DND-41 (cell line): ENCODE measurements at regions not wholly inside any gene's neighbourhood (a gene's known extent, or its start where the extent isn't known, plus 50 kb on each side); places are given as distances from the start of the nearest gene placed in this dataset.

Source experiments
- ATAC-seq: fragments of 200-7000 bp; cut with Tn5 transposase; 3 replicates; pipeline ENCODE4 v1.9.1; 2021; ENCODE audit warnings: low read depth; ENCODE audit not compliant: insufficient read depth
- DNase-seq: peaks from one replicate; pipeline ENCODE4 v3.0.0-alpha.2; 2020
- H2AFZ ChIP-seq: 2 replicates; pipeline ENCODE4 v1.6.0; 2012; ENCODE audit warnings: low read depth, low read length
- H3K27ac ChIP-seq: 2 replicates; pipeline ENCODE4 v1.5.1; 2012; ENCODE audit warnings: low read length, inconsistent platforms
- H3K27me3 ChIP-seq: fragments of 200-600 bp; sonication (generic); 2 replicates; pipeline ENCODE4 v1.6.0; 2012; ENCODE audit warnings: low read length, mild to moderate bottlenecking, inconsistent platforms; ENCODE audit not compliant: insufficient read depth, poor library complexity
- H3K36me3 ChIP-seq: 2 replicates; pipeline ENCODE4 v1.5.1; 2012; ENCODE audit warnings: low read length, inconsistent platforms; ENCODE audit not compliant: insufficient read depth
- H3K4me1 ChIP-seq: 2 replicates; pipeline ENCODE4 v1.5.1; 2012; ENCODE audit warnings: mild to moderate bottlenecking, low read length; ENCODE audit not compliant: insufficient read depth
- H3K4me2 ChIP-seq: 2 replicates; pipeline ENCODE4 v1.6.0; 2012; ENCODE audit warnings: mild to moderate bottlenecking, moderate library complexity, low read length, inconsistent platforms; ENCODE audit not compliant: insufficient read depth
- H3K4me3 ChIP-seq, 2 experiments: fragments of 200-600 bp in 1 of 2; shearing (Covaris generic) in 1 of 2; 2 replicates each; pipeline ENCODE4 v1.5.1; 2012 to 2016; ENCODE audit warnings: inconsistent platforms in 2 of 2, low read length in 2 of 2, mild to moderate bottlenecking in 2 of 2, low read depth in 1 of 2, moderate library complexity in 1 of 2
- H3K79me2 ChIP-seq: 2 replicates; pipeline ENCODE4 v1.6.0; 2012; ENCODE audit warnings: low read length, inconsistent platforms; ENCODE audit not compliant: insufficient read depth
- H3K9ac ChIP-seq: 2 replicates; pipeline ENCODE4 v1.6.0; 2012; ENCODE audit warnings: low read depth, mild to moderate bottlenecking, inconsistent platforms, low read length, moderate library complexity
- H3K9me3 ChIP-seq: 2 replicates; pipeline ENCODE4 v1.5.1; 2012; ENCODE audit warnings: low read length, moderate library complexity, mild to moderate bottlenecking, inconsistent platforms; ENCODE audit not compliant: insufficient read depth, severe bottlenecking
- H4K20me1 ChIP-seq: 2 replicates; pipeline ENCODE4 v1.6.0; 2012; ENCODE audit warnings: low read length; ENCODE audit not compliant: insufficient read depth
- EZH2 ChIP-seq: IDR thresholded peaks from 3 replicates; pipeline ENCODE4 v1.6.1; 2012; ENCODE audit warnings: borderline replicate concordance, low read depth, mild to moderate bottlenecking, moderate library complexity, low read length, inconsistent platforms; ENCODE audit not compliant: severe bottlenecking
- TF ChIP-seq, protein P1 (sequence below): IDR thresholded peaks from 2 replicates; pipeline ENCODE4 v1.5.1; 2012; ENCODE audit warnings: borderline replicate concordance, low read length, moderate library complexity, mild to moderate bottlenecking; ENCODE audit not compliant: poor library complexity, severe bottlenecking; ENCODE audit errors: extremely low read depth

DNA sequence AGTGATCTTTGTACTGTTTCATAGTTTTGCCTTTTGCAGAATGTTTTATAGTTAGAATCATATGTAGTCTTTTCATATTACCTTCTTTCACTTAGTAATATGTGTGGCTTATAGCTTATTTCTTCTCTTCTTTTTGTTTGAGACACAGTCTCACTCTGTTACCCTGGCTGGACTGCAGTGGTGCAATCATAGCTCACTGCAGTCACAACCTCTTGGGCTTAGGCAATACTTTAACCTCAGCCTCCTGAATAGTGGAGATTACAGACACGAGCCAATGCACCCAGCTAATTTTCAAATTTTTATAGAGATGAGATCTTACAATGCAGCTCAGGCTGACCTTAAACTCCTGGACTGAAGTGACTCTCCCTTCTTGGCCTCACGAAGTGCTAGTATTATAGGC lies 435.4 kb upstream of the HSFY2 start:
- TF ChIP-seq EZH2, result no peak
- Histone ChIP-seq H2AFZ (no peak overlapping the region), H3K27ac (no peak overlapping the region), H3K4me1 (no peaks in the 10 kb centered on the region), H3K27me3 (no peaks in the 10 kb centered on the region), H3K4me3 (no peak overlapping the region), H3K9ac (no peak overlapping the region), H3K79me2 (no peaks in the 10 kb centered on the region), H3K4me2 (no peak overlapping the region), H3K36me3 (no peaks in the 10 kb centered on the region), H4K20me1 (no peaks in the 10 kb centered on the region), H3K9me3 (no peaks in the 10 kb centered on the region)
- DNase-seq (no peak), ATAC-seq (no peak)

DNA sequence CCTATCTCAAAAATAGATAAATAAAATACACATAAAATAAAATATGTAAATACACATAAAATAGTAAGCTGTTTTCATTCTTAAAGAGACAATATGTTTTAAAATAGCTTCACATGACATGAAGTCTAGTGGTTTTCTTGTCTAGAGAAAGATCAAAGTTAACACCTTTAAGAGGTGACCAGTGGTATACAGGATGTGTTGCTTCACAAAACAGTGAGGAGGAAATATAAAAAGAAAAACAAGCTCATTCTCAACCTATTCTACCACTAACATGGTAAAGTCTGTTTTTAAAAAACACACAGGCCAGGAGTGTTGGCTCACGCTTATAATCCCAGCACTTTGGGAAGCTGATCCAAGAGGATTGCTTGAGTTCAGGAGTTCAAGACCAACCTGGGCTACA lies 433.5 kb upstream of the HSFY2 start:
- Histone ChIP-seq H3K4me1 (no peaks in the 10 kb centered on the region), H3K4me3 (no peak overlapping the region), H3K27ac (no peak overlapping the region), H3K79me2 (no peaks in the 10 kb centered on the region), H3K27me3 (no peaks in the 10 kb centered on the region), H3K4me2 (no peak overlapping the region), H3K36me3 (no peaks in the 10 kb centered on the region), H2AFZ (no peak overlapping the region), H3K9me3 (no peaks in the 10 kb centered on the region), H4K20me1 (no peaks in the 10 kb centered on the region), H3K9ac (no peak overlapping the region)
- ATAC-seq, result no peak
- TF ChIP-seq, protein P1, sequence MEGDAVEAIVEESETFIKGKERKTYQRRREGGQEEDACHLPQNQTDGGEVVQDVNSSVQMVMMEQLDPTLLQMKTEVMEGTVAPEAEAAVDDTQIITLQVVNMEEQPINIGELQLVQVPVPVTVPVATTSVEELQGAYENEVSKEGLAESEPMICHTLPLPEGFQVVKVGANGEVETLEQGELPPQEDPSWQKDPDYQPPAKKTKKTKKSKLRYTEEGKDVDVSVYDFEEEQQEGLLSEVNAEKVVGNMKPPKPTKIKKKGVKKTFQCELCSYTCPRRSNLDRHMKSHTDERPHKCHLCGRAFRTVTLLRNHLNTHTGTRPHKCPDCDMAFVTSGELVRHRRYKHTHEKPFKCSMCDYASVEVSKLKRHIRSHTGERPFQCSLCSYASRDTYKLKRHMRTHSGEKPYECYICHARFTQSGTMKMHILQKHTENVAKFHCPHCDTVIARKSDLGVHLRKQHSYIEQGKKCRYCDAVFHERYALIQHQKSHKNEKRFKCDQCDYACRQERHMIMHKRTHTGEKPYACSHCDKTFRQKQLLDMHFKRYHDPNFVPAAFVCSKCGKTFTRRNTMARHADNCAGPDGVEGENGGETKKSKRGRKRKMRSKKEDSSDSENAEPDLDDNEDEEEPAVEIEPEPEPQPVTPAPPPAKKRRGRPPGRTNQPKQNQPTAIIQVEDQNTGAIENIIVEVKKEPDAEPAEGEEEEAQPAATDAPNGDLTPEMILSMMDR, result no peak
- no peak for TF ChIP-seq EZH2
- no peak for DNase-seq

DNA sequence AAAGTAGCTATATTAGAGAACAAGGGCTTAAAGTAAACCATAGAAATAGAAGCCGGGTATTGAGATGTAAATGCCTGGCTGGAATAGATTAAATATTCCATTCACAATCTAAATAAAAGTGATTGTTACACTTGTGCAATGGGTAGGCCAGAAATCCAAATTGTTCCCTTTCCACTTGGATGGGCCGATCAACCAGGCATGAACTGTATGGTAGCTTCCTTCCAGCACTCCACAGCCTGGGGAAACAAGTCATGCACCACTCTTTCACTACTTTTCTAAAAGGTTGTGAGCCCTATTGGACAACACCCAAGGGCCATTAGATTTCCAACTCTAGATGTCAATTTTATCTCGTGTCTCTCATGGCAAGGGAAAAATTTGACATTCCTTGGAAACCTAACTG lies 407.3 kb upstream of the HSFY2 start:
- TF ChIP-seq EZH2, result no peak
- TF ChIP-seq, protein P1, result no peak
- Histone ChIP-seq H3K4me2 (no peak overlapping the region), H3K27ac (no peak overlapping the region), H3K4me1 (no peaks in the 10 kb centered on the region), H2AFZ (no peak overlapping the region), H3K4me3 (no peak overlapping the region), H3K9ac (no peak overlapping the region), H3K9me3 (no peaks in the 10 kb centered on the region), H3K36me3 (no peaks in the 10 kb centered on the region), H4K20me1 (no peaks in the 10 kb centered on the region), H3K27me3 (no peaks in the 10 kb centered on the region), H3K79me2 (no peaks in the 10 kb centered on the region)
- DNase-seq, result no peak
- ATAC-seq, result no peak

DNA sequence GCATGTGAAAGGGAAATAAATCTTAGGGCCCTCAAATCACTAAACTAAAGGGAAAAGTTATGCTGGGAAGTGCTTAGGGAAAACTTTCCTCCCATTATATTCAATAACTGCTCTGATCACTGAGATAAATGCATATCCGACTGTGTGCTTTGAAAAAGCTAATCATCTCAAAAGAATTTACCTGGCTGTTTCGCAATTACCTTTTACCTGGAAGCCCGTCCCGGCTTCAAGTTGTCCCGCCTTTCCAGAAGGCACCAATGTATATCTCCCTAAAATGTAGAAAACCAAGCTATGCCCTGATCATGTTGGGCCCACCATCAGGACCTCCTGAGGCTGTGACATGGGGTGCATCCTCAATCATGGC lies 394.6 kb upstream of the HSFY2 start:
- TF ChIP-seq, protein P1, result no peak
- TF ChIP-seq EZH2, result no peak
- H2AFZ ChIP-seq, result no peak overlapping the region
- H3K27ac ChIP-seq, result no peak overlapping the region
- no peaks in the 10 kb centered on the region for H3K4me1 ChIP-seq
- no peak overlapping the region for H3K4me2 ChIP-seq
- no peaks in the 10 kb centered on the region for H3K79me2 ChIP-seq
- H3K4me3 ChIP-seq, result no peak overlapping the region
- no peaks in the 10 kb centered on the region for H3K36me3 ChIP-seq
- H3K9me3 ChIP-seq, result no peaks in the 10 kb centered on the region
- H3K27me3 ChIP-seq, result no peaks in the 10 kb centered on the region
- H4K20me1 ChIP-seq, result no peaks in the 10 kb centered on the region
- DNase-seq, result no peak
- H3K9ac ChIP-seq, result no peak overlapping the region
- ATAC-seq, result no peak
